Vagina (tissue), 2 donors: ENCODE measurements at regions not wholly inside any gene's neighbourhood (a gene's known extent, or its start where the extent isn't known, plus 50 kb on each side); places are given as distances from the start of the nearest gene placed in this dataset.

Experiments
- DNase-seq, 2 donors: peaks; one replicate each; pipeline ENCODE4 v3.0.0-alpha.2; 2017; ENCODE audit errors: extremely low spot score in 2 of 2
- H3K27ac ChIP-seq: fragments of 200-600 bp; sonication (generic); one replicate; pipeline ENCODE4 v1.5.1; 2019
- H3K27me3 ChIP-seq: fragments of 200-600 bp; sonication (generic); one replicate; pipeline ENCODE4 v1.5.1; 2019
- H3K36me3 ChIP-seq, 2 donors: fragments of 200-600 bp; sonication (generic); one replicate each; pipeline ENCODE4 v1.5.1; 2017 to 2019
- H3K4me1 ChIP-seq: fragments of 200-600 bp; sonication (generic); one replicate; pipeline ENCODE4 v1.5.1; 2019
- H3K4me3 ChIP-seq, 2 donors: fragments of 200-600 bp; sonication (generic); 1 replicate in 1 of 2; 2 replicates in 1 of 2; pipeline ENCODE4 v1.5.1; 2016 to 2019
- H3K9me3 ChIP-seq: fragments of 200-600 bp; sonication (generic); one replicate; pipeline ENCODE4 v1.5.1; 2019
- POLR2A ChIP-seq, 2 donors: fragments of 450-650 bp; IDR thresholded peaks; one replicate each; pipeline ENCODE4 v1.6.1; 2017; ENCODE audit warnings: antibody characterized with exemption in 2 of 2, mild to moderate bottlenecking in 2 of 2, moderate library complexity in 2 of 2
- POLR2AphosphoS5 ChIP-seq, 2 donors: sonication (generic); formaldehyde crosslinking; IDR thresholded peaks; one replicate each; pipeline ENCODE4 v1.9.0; 2017; ENCODE audit warnings: antibody characterized with exemption in 2 of 2, mild to moderate bottlenecking in 2 of 2, low read depth in 1 of 2; ENCODE audit not compliant: insufficient read depth in 1 of 2
- intact Hi-C: fragments of 100-400 bp; cut with DNase I; formaldehyde crosslinking; loops from one replicate; pipeline ENCODE4 v1.15.1; 2023
- TF ChIP-seq, protein P1 (sequence below), 3 experiments: fragments of 450-650 bp in 2 of 3; fragments of 200-600 bp in 1 of 3; sonication (generic) in 1 of 3; IDR thresholded peaks; one replicate each; pipeline ENCODE4 v1.5.1; 2017 to 2019; ENCODE audit warnings: antibody characterized with exemption in 3 of 3, mild to moderate bottlenecking in 2 of 3, moderate library complexity in 2 of 3

DNA sequence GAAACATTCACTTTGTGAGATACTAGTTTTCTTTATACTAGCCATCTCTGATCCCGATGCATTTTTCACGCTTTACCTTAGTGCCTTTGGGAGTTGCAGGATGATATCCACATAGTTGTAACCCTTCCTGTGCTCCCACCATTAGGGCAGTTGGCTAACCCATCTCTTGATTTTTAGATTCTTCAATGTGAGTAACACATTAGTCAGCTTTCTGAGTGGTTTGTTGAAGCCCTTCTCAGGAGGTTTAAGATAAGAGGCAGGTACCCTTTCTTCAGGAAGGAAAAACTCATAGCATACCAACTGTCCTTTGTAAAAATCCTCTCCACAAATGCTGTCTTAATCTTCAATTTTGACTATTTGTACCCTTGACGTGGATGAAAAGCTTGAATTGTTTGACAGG lies 392.3 kb downstream of the DMAC1 start:
- H3K4me1 ChIP-seq = peaks cover 9% of the 10 kb centered on the region
- intact Hi-C loops = no loop called here
- no peak overlapping the region for H3K27ac ChIP-seq
- no peaks in the 10 kb centered on the region for H3K9me3 ChIP-seq
- TF ChIP-seq POLR2AphosphoS5 (IDR thresholded peaks at IDR 0.05; ENCODE audit: insufficient read depth in 1 of 2, low read depth in 1 of 2) (no peak), POLR2A (IDR thresholded peaks at IDR 0.05) (no peak)
- TF ChIP-seq, protein P1, sequence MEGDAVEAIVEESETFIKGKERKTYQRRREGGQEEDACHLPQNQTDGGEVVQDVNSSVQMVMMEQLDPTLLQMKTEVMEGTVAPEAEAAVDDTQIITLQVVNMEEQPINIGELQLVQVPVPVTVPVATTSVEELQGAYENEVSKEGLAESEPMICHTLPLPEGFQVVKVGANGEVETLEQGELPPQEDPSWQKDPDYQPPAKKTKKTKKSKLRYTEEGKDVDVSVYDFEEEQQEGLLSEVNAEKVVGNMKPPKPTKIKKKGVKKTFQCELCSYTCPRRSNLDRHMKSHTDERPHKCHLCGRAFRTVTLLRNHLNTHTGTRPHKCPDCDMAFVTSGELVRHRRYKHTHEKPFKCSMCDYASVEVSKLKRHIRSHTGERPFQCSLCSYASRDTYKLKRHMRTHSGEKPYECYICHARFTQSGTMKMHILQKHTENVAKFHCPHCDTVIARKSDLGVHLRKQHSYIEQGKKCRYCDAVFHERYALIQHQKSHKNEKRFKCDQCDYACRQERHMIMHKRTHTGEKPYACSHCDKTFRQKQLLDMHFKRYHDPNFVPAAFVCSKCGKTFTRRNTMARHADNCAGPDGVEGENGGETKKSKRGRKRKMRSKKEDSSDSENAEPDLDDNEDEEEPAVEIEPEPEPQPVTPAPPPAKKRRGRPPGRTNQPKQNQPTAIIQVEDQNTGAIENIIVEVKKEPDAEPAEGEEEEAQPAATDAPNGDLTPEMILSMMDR (IDR thresholded peaks at IDR 0.05) = no peak
- no peak overlapping the region for H3K4me3 ChIP-seq
- no peaks in the 10 kb centered on the region for H3K36me3 ChIP-seq
- DNase-seq = no peak
- H3K27me3 ChIP-seq = no peaks in the 10 kb centered on the region

- TF ChIP-seq POLR2AphosphoS5 (IDR thresholded peaks at IDR 0.05; ENCODE audit: insufficient read depth in 1 of 2, low read depth in 1 of 2) (no peak), POLR2A (IDR thresholded peaks at IDR 0.05) (no peak)
- TF ChIP-seq, protein P1 (IDR thresholded peaks at IDR 0.05) = no peak
- no peak for DNase-seq
- peaks cover 11% of the 10 kb centered on the region for H3K4me1 ChIP-seq
- intact Hi-C loops = no loop called here
- H3K9me3 ChIP-seq = no peaks in the 10 kb centered on the region
- no peaks in the 10 kb centered on the region for H3K27me3 ChIP-seq
- H3K36me3 ChIP-seq = no peaks in the 10 kb centered on the region
- H3K27ac ChIP-seq = no peak overlapping the region
- H3K4me3 ChIP-seq = no peak overlapping the region
Measured at GRCh38 chr9:7405924-7406604, 393.5 kb downstream of the DMAC1 start.

GRCh38 chr9:7403839-7404487 lies 395.6 kb downstream of the DMAC1 start:
- no peak overlapping the region for H3K27ac ChIP-seq
- H3K4me3 ChIP-seq = no peak overlapping the region
- H3K36me3 ChIP-seq = no peaks in the 10 kb centered on the region
- H3K27me3 ChIP-seq = no peaks in the 10 kb centered on the region
- H3K9me3 ChIP-seq = no peaks in the 10 kb centered on the region
- intact Hi-C loops = no loop called here
- TF ChIP-seq, protein P1 (IDR thresholded peaks at IDR 0.05) = no peak
- TF ChIP-seq POLR2A (IDR thresholded peaks at IDR 0.05) (no peak), POLR2AphosphoS5 (IDR thresholded peaks at IDR 0.05; ENCODE audit: insufficient read depth in 1 of 2, low read depth in 1 of 2) (no peak)
- DNase-seq = no peak
- H3K4me1 ChIP-seq = peaks cover 11% of the 10 kb centered on the region

DNA sequence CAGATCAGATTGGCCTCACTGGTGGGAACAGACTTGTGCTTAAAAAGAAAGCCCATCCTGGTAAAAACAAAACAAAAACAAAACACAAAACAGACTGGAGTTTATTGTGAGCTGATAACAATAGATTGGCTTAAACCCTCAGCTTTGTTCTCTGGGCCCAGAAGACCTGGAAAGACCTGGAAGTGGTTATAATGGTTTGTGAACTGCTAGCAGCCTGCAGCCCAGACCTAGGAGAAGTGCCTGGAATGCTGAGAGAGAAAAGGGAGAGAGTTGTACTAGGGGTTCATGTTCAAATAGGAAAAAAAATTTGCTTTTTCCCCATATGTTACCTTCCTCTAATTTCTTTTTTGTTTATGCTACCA lies 396.6 kb downstream of the DMAC1 start:
- no peak overlapping the region for H3K4me3 ChIP-seq
- no peak for TF ChIP-seq POLR2A (IDR thresholded peaks at IDR 0.05)
- TF ChIP-seq, protein P1 (IDR thresholded peaks at IDR 0.05) = no peak
- no peak for TF ChIP-seq POLR2AphosphoS5 (IDR thresholded peaks at IDR 0.05; ENCODE audit: insufficient read depth in 1 of 2, low read depth in 1 of 2)
- no peaks in the 10 kb centered on the region for H3K36me3 ChIP-seq
- no peak for DNase-seq
- H3K4me1 ChIP-seq = peaks cover 11% of the 10 kb centered on the region
- no peak overlapping the region for H3K27ac ChIP-seq
- no peaks in the 10 kb centered on the region for H3K9me3 ChIP-seq
- H3K27me3 ChIP-seq = no peaks in the 10 kb centered on the region
- intact Hi-C loops = no loop called here
